ENCODE measurements at regions not wholly inside any gene's neighbourhood (a gene's known extent, or its start where the extent isn't known, plus 50 kb on each side); places are given as distances from the start of the nearest gene placed in this dataset.

DNA sequence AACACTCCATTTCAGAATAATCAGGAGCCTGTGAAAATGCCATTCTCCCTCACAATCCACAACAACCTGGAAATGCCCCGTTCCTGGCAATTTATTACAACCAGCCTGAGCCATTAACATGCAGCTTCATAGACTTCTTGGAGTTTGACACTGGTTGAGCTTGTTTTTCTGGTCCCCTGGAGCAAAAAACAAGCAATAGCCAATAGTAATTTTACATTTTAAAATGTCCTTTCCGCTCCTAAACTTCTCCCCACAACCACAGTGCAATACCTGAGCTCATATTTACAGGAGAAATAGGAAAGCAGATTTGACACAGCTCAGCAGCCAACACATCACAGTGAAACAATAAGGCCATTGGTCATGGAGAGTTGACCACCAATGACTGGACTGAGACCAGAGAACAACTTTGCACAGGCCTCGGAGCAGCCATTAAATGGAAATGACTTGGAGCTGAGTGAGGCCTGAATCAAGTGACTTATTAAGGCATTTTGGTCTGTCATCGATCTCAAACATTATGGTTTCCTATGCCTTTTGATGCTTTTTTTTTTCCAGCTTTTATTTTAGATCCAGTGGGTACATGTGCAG is 73.0 kb downstream of the ENC1 start (continued):
- no peak for TF ChIP-seq CTCF (IDR thresholded peaks at IDR 0.05 in 2 of 3, conservative IDR thresholded peaks at IDR 0.05 in 1 of 3; ENCODE audit: borderline replicate concordance in 1 of 3, insufficient read depth in 1 of 3, low read depth in 2 of 3, low read length in 2 of 3)
- no peak for TF ChIP-seq ELF1 (IDR thresholded peaks at IDR 0.05; ENCODE audit: borderline replicate concordance, low read depth)
- no peak for TF ChIP-seq ZBTB33 (IDR thresholded peaks at IDR 0.05; ENCODE audit: extremely low read depth, insufficient replicate concordance, low read length)
- TF ChIP-seq RAD21 (IDR thresholded peaks at IDR 0.05; ENCODE audit: low read depth), result no peak
- no peak for TF ChIP-seq CBX3 (IDR thresholded peaks at IDR 0.05; ENCODE audit: low read depth)
- TF ChIP-seq REST (IDR thresholded peaks at IDR 0.05; ENCODE audit: low read depth), result no peak
- TF ChIP-seq EZH2phosphoT487 (IDR thresholded peaks at IDR 0.05; ENCODE audit: borderline replicate concordance), result no peak
